ENCODE measurements at regions not wholly inside any gene's neighbourhood (a gene's known extent, or its start where the extent isn't known, plus 50 kb on each side); places are given as distances from the start of the nearest gene placed in this dataset.
"Not testable (repeated sequence)": the region's sequence is repeated elsewhere in the genome, so short reads cannot be mapped to it uniquely, and the experiment has no call there.

DNA sequence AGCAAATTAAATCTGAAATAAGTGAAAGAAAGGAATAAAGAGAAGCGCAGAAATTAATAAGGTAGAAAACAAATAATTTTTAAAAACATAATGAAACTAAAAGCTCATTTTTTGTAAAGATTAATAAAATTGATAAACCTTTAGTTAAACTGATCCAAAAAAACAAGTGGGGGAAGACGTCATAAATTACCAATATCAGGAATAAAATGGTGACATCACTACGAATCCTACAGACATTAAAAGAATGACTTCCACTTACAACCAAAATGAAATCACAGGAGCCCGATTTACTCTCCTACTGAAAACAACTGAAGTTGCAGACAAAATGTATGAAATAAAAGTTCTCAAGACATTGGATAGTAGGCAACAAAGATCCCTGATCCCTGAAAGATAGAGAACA, 68.1 kb upstream of the IFFO2 start:
- no peak for DNase-seq

DNA sequence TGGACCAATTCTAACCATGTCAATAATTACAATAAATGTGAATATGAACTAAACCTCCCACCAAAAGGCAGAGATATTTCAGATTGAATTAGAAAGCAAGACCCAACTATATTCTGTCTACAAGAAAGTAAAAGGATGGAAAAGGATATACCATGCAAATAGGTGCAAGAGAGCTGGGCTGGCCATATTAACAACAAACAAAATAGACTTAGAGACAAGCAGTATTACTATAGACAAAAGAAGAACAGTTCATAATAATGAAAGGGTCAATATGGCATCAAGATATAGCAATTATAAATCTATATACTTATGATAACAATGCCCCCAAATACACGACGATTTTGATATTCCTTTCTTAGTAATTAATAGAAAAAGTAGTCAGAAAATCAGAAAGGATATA, 67.3 kb upstream of the IFFO2 start:
- DNase-seq: no peak

DNA sequence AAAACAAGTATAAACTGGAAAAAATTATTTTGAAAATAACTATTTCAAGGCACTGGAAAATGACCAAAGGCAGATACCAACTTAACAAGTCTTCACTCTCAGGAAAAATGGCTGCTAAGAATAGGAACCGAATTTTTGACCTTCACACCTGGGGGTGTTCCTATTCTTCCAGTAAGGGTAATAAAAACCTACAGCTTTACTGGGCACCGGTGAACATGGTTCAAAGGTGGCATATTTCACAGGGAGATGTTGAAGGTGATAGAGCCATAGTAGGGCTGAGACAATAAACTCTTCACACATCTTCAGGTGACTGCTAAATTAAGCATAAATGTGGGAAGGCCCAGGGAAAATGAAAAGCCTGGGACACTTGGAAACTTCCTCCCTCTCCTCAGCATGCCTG, 65.4 kb upstream of the IFFO2 start:
- no peak for DNase-seq

DNA sequence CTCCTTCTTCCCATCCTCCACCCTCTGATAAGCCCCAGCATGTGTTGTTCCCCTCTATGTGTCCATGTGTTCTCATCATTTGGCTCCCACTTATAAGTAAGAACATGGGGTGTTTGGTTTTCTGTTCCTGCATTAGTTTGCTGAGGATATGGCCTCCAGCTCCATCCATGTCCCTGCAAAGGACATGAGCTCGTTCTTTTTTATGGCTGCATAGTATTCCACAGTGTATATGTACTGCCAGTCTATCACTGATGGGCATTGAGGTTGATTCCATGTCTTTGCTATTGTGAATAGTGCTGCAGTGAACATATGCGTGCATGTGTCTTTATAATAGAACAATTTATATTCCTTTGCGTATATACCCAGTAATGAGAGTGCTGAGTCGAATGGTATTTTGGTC, 62.8 kb upstream of the IFFO2 start:
- not testable (repeated sequence) for DNase-seq

DNA sequence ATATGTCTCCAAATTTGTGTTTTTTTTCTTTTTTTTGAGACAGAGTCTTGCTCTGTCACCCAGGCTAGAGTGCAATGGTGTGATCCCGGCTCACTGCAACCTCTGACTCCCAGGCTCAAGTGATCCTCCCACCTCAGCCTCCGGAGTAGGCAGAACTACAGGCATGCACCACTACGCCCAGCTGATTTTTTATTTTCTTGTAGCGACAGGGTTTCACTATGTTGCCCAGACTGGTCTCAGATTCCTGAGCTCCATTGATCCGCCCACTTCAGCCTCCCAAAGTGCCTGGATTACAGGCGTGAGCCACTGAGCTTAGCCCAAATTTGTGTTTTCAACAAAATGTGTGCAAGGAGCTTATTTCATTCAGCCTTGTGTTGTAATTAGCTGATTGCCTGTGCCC, 59.0 kb upstream of the IFFO2 start:
- DNase-seq: no peak

DNA sequence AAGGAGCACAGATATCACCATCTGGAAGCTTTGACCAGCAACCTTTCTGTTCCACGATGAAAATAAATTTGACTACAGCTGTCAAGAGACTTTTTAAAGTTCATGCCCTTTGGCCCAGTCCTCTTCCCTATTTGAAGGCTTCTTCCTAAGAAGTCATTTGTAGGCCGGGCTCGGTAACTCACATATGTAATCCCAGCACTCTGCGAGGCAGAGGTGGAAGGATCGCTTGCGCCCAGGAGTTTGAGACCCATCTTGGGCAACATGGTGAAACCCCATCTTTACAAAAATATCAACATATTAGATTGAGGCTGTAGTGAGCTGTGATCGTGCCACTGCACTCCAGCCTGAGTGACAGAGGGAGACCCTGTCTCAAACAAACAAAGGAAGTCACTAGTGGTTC, 58.3 kb upstream of the IFFO2 start:
- DNase-seq: peak; percentile 24

DNA sequence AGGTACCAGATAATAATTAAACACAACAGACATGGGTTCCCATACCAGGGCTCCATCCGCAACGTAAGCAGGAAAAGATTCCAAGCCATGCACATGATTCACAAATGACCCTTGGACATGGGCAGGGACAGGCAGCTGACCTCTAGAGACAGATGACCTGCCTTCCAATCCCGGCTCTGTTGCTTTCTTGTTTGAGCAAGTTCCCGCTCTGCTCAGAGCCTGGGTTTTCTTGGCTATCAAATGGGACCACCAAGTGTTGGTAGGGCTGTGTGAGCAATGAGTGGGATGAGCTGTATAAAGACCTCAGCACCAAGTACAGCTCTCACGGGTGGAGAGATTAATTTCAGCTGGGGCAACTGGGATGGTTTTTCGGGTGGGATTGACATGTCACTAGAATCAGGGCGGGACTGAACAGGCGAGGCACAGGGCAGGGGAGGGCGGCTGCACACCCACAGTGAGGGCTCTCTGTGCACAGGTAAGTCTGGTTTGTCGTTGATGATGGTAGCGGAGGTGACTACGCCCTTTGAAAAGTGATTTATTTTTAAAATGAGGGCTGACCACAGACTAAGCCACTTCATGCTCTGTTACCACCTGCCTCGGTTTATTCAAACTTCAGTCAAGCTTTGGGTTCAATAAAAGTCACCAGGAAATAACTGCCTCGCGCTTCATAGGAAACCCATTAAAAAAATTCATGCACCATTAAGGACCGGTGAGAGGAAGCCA, 57.5 kb upstream of the IFFO2 start:
- no peak for DNase-seq

DNA sequence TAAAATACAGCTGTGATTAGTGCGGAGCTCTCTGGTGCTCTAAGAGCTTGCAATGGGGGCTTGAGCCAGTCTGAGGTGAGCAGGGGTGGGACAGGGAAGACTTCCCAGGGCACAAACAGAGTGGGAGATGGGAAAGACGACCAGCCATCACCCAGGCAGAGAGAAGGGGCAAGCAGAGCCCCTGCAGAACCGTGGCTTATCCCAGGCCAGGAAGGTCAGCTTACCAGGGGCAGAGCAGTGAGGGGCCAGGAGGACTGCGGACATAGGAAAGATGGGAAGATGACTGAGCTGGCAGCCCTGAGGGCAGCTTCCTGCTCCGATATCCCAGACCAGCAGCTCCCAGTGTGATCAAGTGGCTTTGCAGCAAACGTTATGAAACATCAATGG, 55.4 kb upstream of the IFFO2 start:
- no peak for DNase-seq

DNA sequence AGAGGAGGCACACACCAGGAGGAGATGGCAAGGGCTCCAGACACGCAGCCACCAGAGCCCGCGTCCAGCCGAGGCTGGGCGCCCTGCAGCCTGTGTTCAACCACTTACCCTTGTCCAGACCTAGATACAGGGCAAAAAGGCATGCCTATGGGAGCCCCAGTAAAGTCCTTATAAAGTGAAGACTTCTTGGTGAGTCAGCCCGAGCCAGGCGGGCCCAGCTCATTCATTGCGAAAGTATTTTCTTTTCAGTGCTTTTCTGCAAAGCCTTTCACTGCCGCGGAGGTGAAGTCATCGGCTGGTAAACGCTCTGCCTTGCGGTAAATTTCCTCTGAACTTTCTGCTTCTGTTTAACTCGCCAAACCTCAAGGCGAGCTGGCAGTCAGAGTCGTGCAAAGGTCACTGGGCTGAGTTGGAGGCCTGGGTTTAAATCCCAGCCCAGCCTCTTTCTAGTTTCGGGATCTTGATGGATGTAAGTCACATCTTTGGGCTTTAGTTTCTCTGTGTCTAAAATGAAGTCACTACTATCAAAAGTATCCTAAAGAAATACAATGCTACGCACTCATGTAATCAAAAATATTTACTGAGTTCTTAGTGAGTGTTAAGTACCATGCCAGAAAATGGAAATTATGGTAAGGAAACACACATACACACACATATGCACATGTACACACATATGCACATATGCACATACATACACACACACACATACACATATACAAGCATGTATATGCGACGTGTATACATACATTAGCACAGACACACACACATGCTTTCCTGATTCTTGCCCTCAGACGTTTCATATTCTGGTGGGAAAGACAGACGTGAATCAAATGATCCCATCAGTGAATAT, 54.7 kb upstream of the IFFO2 start:
- peak; percentile 98 for DNase-seq

DNA sequence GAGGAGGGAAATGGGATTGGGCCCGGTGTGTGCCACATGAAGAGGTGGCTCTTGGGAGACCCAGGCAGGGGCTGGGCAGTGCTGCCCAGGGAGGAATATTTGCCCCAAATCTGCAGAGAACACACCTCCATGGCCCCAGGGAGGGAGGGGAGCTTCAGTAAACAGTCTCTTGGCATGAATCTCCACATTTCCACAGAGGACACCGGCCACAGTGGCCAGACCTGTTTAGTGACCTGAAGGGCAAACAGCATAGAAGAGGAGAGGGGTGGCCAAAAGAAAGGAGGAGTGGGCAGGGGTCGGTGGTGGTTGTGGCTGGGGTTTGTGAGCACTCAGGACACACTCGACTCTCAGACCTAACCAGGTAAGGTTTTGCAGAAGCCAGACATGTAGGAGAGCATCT, 54.0 kb upstream of the IFFO2 start:
- no peak for DNase-seq

DNA sequence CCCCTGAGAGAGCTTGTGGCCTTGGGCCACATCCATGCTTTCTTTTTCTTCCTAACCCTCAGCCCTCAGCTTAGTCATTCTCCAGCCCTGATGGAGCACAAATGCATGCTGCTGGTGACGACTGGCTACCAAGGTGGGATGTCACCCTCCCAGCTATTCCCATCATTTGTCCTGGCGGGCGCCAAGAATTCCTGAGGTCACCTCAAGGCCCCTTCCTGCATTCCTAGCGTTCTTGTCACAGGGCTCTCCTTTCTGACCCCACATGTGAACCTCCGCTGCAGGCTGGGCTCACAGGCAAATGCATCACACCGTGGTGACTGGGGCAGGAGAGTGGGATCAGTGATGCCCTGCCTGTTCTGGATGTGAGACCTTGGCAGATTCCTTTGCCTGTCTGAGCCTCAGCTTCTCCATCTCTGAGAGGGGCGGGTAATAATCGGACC, 53.4 kb upstream of the IFFO2 start:
- no peak for DNase-seq

DNA sequence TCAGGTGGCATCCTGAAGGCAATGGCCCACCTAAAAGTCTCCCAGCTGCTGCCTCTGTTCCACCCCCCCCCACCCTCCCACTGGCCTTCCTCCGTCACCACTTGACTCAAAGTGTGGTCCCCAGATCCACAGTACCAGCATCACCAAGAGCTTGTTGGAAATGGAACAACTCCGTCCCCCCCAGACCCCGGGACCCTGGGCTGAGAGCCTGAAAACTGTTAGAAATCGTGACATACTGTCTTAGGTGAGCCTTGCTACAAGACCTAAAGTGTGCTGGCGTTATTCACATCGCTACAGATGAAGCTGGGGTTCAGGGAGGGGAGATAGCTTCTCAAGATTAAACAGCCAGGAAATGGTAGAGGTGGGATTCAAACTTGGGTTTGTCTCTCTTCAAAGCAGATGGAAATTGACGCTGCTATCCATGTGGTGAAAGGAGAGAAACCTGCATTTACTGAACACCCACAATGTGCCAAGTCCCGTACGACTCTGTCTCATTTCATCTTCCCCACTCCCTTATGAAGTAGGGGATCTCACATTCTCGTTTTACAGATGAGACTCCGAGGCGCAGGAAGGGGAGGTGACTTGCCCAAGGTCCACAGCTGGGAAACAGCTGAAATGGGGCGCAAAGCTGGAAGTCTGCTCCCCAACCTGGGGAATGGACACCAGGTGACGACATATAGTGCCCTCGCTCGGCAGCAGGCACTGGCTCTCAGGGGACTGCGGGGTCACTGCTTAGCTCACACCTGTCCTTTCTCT, 52.8 kb upstream of the IFFO2 start:
- DNase-seq: no peak

DNA sequence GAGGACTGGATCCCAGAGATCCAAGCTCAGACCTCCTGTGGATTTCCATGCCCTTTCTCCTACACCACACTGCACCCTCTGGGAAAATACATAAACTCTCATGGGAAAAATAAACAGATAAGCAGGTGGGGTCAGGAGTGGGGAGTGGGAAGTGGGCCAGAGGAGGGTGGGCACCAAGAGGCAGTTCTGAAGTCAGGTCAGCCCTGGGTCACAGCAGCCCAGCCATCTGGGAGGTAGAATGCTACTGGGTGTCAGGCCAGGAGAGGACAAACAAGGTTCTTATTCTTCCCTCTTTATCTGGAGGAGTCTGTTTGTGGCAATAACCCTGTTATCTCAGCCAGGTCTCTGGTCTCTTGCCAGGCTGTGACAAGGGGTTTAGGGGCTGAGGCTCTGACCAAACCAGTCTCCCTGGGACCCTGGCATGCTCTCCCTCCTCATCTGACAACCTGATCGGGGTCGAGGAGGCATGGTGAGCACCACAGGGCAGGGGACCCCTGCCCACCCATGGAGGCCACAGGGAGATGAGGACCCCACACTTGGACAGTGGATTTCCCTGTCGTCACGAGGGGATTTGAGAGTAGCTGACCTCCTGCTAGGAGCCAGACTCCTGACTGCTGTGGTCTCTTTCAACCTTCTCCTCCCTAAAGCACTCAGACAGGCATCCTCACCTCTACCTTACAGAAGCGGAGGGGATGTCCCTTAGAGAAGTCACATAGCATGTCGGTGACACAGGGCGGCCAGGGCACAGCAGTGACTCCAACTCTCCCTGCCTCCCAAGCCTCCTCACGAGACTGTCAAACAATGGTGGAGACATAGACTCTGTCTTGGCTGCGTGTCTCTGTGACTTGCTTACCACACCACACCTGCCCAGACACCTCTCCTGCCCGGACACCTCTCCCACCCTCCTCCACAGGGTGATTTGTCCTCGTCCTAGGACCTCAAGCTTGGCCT, 51.3 kb upstream of the IFFO2 start:
- no peak for DNase-seq

DNA sequence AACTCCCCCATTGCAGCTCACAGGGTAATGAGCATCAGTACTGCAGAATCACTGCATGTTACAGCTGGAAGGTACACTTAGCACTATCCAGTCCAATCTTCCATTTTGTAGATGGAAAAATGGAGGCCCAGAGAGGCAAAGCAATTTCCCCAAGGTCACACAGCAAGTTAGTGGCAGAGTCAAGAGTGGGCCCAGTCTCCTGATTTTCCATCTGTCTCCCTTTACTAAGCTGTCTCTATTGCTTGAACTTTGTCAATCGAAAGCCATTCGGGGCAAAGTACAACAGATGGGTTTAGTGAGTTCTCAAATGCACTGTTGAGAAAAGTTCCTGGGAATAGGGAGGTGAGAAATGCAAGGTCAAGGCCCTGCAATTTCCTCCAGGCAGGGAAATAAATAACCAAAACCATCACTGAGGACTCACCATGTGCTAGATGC, 50.4 kb upstream of the IFFO2 start:
- DNase-seq: no peak
